Mesenchymal stem cell (in vitro differentiated cells and primary cell): ENCODE measurements at regions not wholly inside any gene's neighbourhood (a gene's known extent, or its start where the extent isn't known, plus 50 kb on each side); places are given as distances from the start of the nearest gene placed in this dataset.

ENCODE experiments used
- DNase-seq: peaks from one replicate; pipeline ENCODE4 v3.0.0-alpha.2; 2013
- H2AFZ ChIP-seq: one replicate; pipeline ENCODE4 v1.6.1; 2013; ENCODE audit warnings: low read depth, mild to moderate bottlenecking, control low read depth, inconsistent platforms, low read length, moderate library complexity
- H2AK5ac ChIP-seq: 2 replicates; pipeline ENCODE4 v1.6.1; 2013; ENCODE audit warnings: low read length, moderate library complexity, mild to moderate bottlenecking, inconsistent platforms; ENCODE audit not compliant: severe bottlenecking
- H2BK120ac ChIP-seq: one replicate; pipeline ENCODE4 v1.6.1; 2013; ENCODE audit warnings: low read depth, mild to moderate bottlenecking, inconsistent platforms, low read length, moderate library complexity
- H2BK12ac ChIP-seq, 2 experiments: one replicate each; pipeline ENCODE4 v1.6.1; 2013; ENCODE audit warnings: inconsistent platforms in 2 of 2, low read length in 2 of 2, mild to moderate bottlenecking in 2 of 2, moderate library complexity in 2 of 2, control low read depth in 1 of 2
- H2BK15ac ChIP-seq: one replicate; pipeline ENCODE4 v1.6.1; 2013; ENCODE audit warnings: mild to moderate bottlenecking, low read depth, inconsistent platforms; ENCODE audit not compliant: poor library complexity, severe bottlenecking
- H2BK5ac ChIP-seq: 2 replicates; pipeline ENCODE4 v1.6.1; 2013; ENCODE audit warnings: low read depth, mild to moderate bottlenecking, low read length, control low read depth, inconsistent platforms; ENCODE audit not compliant: poor library complexity, severe bottlenecking
- H3K14ac ChIP-seq, 2 experiments: one replicate each; pipeline ENCODE4 v1.6.1; 2013; ENCODE audit warnings: inconsistent platforms in 2 of 2, low read length in 2 of 2, control low read depth in 1 of 2, mild to moderate bottlenecking in 1 of 2, moderate library complexity in 1 of 2
- H3K18ac ChIP-seq, 2 experiments: one replicate each; pipeline ENCODE4 v1.6.1; 2013; ENCODE audit warnings: inconsistent platforms in 2 of 2, low read length in 2 of 2, control low read depth in 1 of 2, low read depth in 1 of 2, mild to moderate bottlenecking in 1 of 2
- H3K23ac ChIP-seq, 2 experiments: one replicate each; pipeline ENCODE4 v1.6.1; 2013; ENCODE audit warnings: inconsistent platforms in 2 of 2, low read length in 2 of 2, mild to moderate bottlenecking in 2 of 2, moderate library complexity in 2 of 2, control low read depth in 1 of 2
- H3K27ac ChIP-seq: 2 replicates; pipeline ENCODE4 v1.5.1; 2013; ENCODE audit warnings: mild to moderate bottlenecking, moderate library complexity, low read length, control low read depth, inconsistent platforms; ENCODE audit not compliant: poor library complexity, severe bottlenecking
- H3K27me3 ChIP-seq, 2 experiments: 2 replicates each; pipeline versions ENCODE4 v1.6.1 to v1.7.0; 2013; ENCODE audit warnings: low read length in 2 of 2, mild to moderate bottlenecking in 2 of 2, moderate library complexity in 2 of 2, control low read depth in 1 of 2, inconsistent platforms in 1 of 2; ENCODE audit not compliant: control insufficient read depth in 1 of 2, insufficient read depth in 1 of 2
- H3K36me3 ChIP-seq, 2 experiments: 2 replicates each; pipeline versions ENCODE4 v1.6.1 to v1.7.0; 2013; ENCODE audit warnings: low read length in 2 of 2, control low read depth in 1 of 2, inconsistent platforms in 1 of 2, low read depth in 1 of 2, mild to moderate bottlenecking in 1 of 2; ENCODE audit not compliant: insufficient read depth in 2 of 2, control insufficient read depth in 1 of 2
- H3K4ac ChIP-seq, 2 experiments: one replicate each; pipeline ENCODE4 v1.6.1; 2013; ENCODE audit warnings: inconsistent platforms in 2 of 2, low read length in 2 of 2, mild to moderate bottlenecking in 2 of 2, moderate library complexity in 2 of 2, control low read depth in 1 of 2, low read depth in 1 of 2
- H3K4me1 ChIP-seq: 2 replicates; pipeline ENCODE4 v1.6.1; 2013; ENCODE audit warnings: low read depth, low read length, control low read depth; ENCODE audit not compliant: control insufficient read depth, insufficient read depth
- H3K4me2 ChIP-seq: 2 replicates; pipeline ENCODE4 v1.6.1; 2013; ENCODE audit warnings: low read length, mild to moderate bottlenecking, inconsistent platforms; ENCODE audit not compliant: poor library complexity, severe bottlenecking
- H3K4me3 ChIP-seq, 2 experiments: 2 replicates each; pipeline versions ENCODE4 v1.5.1 to v1.7.0; 2013; ENCODE audit warnings: low read length in 2 of 2, mild to moderate bottlenecking in 2 of 2, control low read depth in 1 of 2, low read depth in 1 of 2; ENCODE audit not compliant: insufficient read depth in 1 of 2
- H3K79me1 ChIP-seq: replicated peaks from 2 replicates; pipeline ENCODE4 v1.6.1; 2013; ENCODE audit warnings: mild to moderate bottlenecking, control low read depth, low read length, inconsistent platforms; ENCODE audit not compliant: poor library complexity, severe bottlenecking
- H3K9ac ChIP-seq: 2 replicates; pipeline ENCODE4 v1.7.0; 2013; ENCODE audit warnings: mild to moderate bottlenecking, low read length, moderate library complexity
- H3K9me3 ChIP-seq: 2 replicates; pipeline ENCODE4 v1.7.0; 2013; ENCODE audit warnings: mild to moderate bottlenecking, low read length; ENCODE audit not compliant: control insufficient read depth
- H4K8ac ChIP-seq: one replicate; pipeline ENCODE4 v1.6.1; 2013; ENCODE audit warnings: inconsistent platforms, mild to moderate bottlenecking, low read length, moderate library complexity
- H4K91ac ChIP-seq: one replicate; pipeline ENCODE4 v1.6.1; 2013; ENCODE audit warnings: mild to moderate bottlenecking, low read length, inconsistent platforms
- WGBS: methylation state at CpG from one replicate; pipeline ENCODE4 v1.1.7; 2013; ENCODE audit warnings: mixed read lengths; 5-methylcytosine and 5-hydroxymethylcytosine counted together

DNA sequence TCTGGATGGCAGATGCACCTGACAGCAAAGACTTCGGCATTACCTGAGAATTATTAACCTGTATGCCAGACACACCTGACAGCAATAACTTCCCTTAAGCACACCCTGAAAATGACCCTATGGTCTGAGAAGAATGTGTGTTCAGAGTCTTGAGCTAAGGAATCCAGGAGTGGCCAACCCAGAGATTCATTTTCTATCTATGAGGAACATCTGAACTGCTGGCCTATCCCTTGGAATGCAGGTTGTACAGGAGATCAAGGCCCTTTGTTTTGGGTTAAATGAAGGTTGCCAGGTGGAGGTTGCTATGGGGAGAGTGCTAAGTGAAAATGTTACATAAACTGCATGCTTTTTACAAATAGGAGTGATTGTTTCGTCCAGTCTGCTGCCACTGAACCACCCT lies 200.9 kb upstream of the MEIS1 start:
- WGBS: 78% methylated on average over 2 of the region's 2 CpGs

DNA sequence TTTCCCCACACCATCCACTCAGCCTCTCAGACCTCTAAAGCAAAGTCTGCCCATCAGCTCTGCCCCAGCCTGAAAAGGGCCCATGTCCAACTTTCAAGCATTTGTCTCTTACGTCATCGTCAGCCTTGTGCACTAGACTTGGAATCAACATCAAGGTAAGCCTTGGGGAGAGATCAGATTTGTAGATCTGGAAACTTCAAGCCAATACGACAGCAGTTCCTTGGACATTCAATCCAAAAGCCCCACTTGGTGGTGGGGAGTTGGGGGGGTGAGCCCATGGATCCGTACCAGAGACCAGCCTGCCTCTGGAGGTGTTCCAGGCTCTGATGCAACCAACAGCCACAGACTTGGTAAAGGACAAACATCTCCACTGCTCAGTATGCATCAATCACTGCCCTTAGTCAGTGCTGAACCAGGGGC lies 206.8 kb upstream of the MEIS1 start:
- Histone ChIP-seq H2BK5ac (no peak overlapping the region), H3K27me3 (no peaks in the 10 kb centered on the region), H3K18ac (no peak overlapping the region), H2BK120ac (no peak overlapping the region), H3K4me1 (no peaks in the 10 kb centered on the region), H2BK15ac (no peak overlapping the region), H3K4me3 (no peak overlapping the region), H3K4ac (no peak overlapping the region), H3K36me3 (no peaks in the 10 kb centered on the region), H2BK12ac (no peak overlapping the region), H2AFZ (no peak overlapping the region), H3K4me2 (no peak overlapping the region), H4K8ac (no peak overlapping the region), H3K79me1 (no peaks in the 10 kb centered on the region), H3K27ac (no peak overlapping the region), H4K91ac (no peak overlapping the region), H3K9ac (no peak overlapping the region), H2AK5ac (no peak overlapping the region), H3K23ac (no peak overlapping the region), H3K14ac (no peak overlapping the region), H3K9me3 (no peaks in the 10 kb centered on the region)
- 69% methylated on average over 4 of the region's 4 CpGs for WGBS
- DNase-seq: no peak

More for the DNA sequence above, 200.9 kb upstream of the MEIS1 start:
- Histone ChIP-seq H3K23ac (no peak overlapping the region), H3K27me3 (no peaks in the 10 kb centered on the region), H3K9me3 (no peaks in the 10 kb centered on the region), H2AK5ac (no peak overlapping the region), H2BK120ac (no peak overlapping the region), H3K9ac (no peak overlapping the region), H2AFZ (no peak overlapping the region), H3K4me3 (no peak overlapping the region), H4K8ac (no peak overlapping the region), H3K4ac (no peak overlapping the region), H2BK12ac (no peak overlapping the region), H3K36me3 (no peaks in the 10 kb centered on the region), H2BK5ac (no peak overlapping the region), H4K91ac (no peak overlapping the region), H3K4me2 (no peak overlapping the region), H3K18ac (no peak overlapping the region), H3K79me1 (no peaks in the 10 kb centered on the region), H3K14ac (no peak overlapping the region), H3K4me1 (no peaks in the 10 kb centered on the region), H2BK15ac (no peak overlapping the region), H3K27ac (no peak overlapping the region)
- DNase-seq: no peak

DNA sequence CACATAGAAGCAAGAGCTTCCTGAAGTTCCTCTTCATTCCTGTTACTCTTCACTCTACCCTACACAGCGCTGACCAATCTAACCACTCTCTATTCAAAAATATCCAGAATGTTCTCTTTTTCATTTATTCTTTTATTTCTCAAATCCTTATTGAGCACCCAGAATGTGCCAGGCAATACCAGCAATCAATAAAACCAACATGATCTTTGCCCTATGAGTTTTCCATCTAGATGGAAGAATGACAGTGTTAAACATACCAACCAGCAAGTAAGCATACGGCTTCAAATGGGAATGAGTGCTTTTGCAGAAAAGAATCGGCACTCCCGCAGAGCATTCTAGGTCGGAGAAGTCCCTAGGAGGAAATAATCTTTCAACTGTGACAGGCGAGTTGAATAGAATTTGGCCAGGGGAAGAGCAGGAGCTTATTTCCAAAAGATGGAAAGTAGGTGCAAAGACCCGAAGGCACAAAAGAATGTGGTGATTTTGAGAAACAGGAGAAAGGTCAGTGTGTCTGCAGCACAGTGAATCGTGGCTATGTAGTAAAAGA lies 217.8 kb upstream of the MEIS1 start:
- no peak overlapping the region for H4K91ac ChIP-seq

DNA sequence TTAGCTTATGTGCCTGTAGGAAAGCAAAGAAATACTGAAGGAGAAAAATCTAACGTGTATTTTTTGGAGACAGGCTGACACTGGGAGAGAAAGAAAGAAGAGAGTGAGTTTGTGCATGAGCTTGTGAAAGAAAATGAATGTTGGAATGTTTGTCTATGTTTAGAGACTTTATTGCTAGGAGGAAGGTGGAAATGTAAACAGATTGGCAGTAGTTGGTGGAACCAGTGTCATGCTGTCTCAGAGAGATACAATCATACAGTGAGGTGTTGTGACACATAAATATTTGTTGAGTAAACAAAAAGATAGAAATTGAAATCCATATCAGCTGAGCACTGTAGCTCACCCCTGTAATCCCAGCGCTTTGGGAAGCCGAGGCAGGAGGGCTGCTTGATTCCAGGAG lies 222.2 kb upstream of the MEIS1 start:
- H3K4me2 ChIP-seq: no peak overlapping the region
- H3K79me1 ChIP-seq: no peaks in the 10 kb centered on the region
- H3K4me3 ChIP-seq: no peak overlapping the region
- H3K18ac ChIP-seq: no peak overlapping the region
- no peak overlapping the region for H3K27ac ChIP-seq
- no peaks in the 10 kb centered on the region for H3K9me3 ChIP-seq
- no peak overlapping the region for H3K9ac ChIP-seq
- no peaks in the 10 kb centered on the region for H3K27me3 ChIP-seq
- no peak for DNase-seq
- H3K4ac ChIP-seq: no peak overlapping the region
- WGBS: 64% methylated on average over 3 of the region's 3 CpGs
- H3K36me3 ChIP-seq: no peaks in the 10 kb centered on the region
- H2AFZ ChIP-seq: no peak overlapping the region
- H2AK5ac ChIP-seq: no peak overlapping the region
- H3K23ac ChIP-seq: no peak overlapping the region
- no peak overlapping the region for H3K14ac ChIP-seq
- no peak overlapping the region for H4K8ac ChIP-seq
- no peak overlapping the region for H2BK5ac ChIP-seq
- H2BK15ac ChIP-seq: no peak overlapping the region
- no peak overlapping the region for H2BK120ac ChIP-seq
- H3K4me1 ChIP-seq: no peaks in the 10 kb centered on the region
- H2BK12ac ChIP-seq: no peak overlapping the region
- H4K91ac ChIP-seq: no peak overlapping the region

More for the DNA sequence above, 217.8 kb upstream of the MEIS1 start:
- Histone ChIP-seq H3K36me3 (no peaks in the 10 kb centered on the region), H3K23ac (no peak overlapping the region), H3K14ac (no peak overlapping the region), H2AK5ac (no peak overlapping the region), H3K79me1 (no peaks in the 10 kb centered on the region), H3K4me1 (no peaks in the 10 kb centered on the region), H2BK5ac (no peak overlapping the region), H4K8ac (no peak overlapping the region), H3K9ac (no peak overlapping the region), H3K4me2 (no peak overlapping the region), H2BK12ac (no peak overlapping the region), H3K27ac (no peak overlapping the region), H2BK15ac (no peak overlapping the region), H3K27me3 (no peaks in the 10 kb centered on the region), H3K9me3 (no peaks in the 10 kb centered on the region), H3K4me3 (no peak overlapping the region), H3K4ac (no peak overlapping the region), H2BK120ac (no peak overlapping the region), H3K18ac (no peak overlapping the region), H2AFZ (no peak overlapping the region)
- DNase-seq: no peak
- 69% methylated on average over 8 of the region's 8 CpGs for WGBS
